ENCODE measurements at regions not wholly inside any gene's neighbourhood (a gene's known extent, or its start where the extent isn't known, plus 50 kb on each side); places are given as distances from the start of the nearest gene placed in this dataset.

DNA sequence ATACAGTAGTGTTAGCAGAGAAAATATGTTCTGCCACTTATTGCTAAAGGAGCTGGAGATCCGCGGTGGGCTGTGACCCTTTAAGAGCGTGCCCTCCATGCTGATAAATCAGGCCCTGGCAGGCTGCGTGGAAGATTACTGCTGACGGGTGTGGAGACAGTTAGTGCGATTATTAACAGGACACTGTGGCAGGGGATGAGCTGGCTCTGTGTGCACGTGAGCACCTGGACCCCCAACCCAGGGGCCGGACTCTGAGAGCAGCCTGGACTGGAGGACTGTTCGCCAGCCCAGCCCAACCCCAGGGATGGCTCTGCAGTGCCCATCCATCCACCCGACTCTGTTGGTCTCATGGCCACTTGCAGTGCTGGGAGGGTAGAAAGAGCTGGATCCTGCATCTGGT is 162.0 kb downstream of the MELK start:
- TF ChIP-seq CTCF (IDR thresholded peaks at IDR 0.05; ENCODE audit: low read depth, low read length), result no peak
- TF ChIP-seq EZH2phosphoT487 (IDR thresholded peaks at IDR 0.05; ENCODE audit: low read depth), result no peak

All from OCI-LY3 (cell line).